ENCODE measurements at regions not wholly inside any gene's neighbourhood (a gene's known extent, or its start where the extent isn't known, plus 50 kb on each side); places are given as distances from the start of the nearest gene placed in this dataset.

GRCh38 chr18:73043611-73044010 lies 175.8 kb upstream of the NETO1 start:
- TF ChIP-seq, protein P1, sequence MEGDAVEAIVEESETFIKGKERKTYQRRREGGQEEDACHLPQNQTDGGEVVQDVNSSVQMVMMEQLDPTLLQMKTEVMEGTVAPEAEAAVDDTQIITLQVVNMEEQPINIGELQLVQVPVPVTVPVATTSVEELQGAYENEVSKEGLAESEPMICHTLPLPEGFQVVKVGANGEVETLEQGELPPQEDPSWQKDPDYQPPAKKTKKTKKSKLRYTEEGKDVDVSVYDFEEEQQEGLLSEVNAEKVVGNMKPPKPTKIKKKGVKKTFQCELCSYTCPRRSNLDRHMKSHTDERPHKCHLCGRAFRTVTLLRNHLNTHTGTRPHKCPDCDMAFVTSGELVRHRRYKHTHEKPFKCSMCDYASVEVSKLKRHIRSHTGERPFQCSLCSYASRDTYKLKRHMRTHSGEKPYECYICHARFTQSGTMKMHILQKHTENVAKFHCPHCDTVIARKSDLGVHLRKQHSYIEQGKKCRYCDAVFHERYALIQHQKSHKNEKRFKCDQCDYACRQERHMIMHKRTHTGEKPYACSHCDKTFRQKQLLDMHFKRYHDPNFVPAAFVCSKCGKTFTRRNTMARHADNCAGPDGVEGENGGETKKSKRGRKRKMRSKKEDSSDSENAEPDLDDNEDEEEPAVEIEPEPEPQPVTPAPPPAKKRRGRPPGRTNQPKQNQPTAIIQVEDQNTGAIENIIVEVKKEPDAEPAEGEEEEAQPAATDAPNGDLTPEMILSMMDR (IDR thresholded peaks at IDR 0.05), result no peak
- TF ChIP-seq ZFX (IDR thresholded peaks at IDR 0.05; ENCODE audit: borderline replicate concordance), result no peak

All from 22Rv1 (cell line).